ENCODE measurements at regions not wholly inside any gene's neighbourhood (a gene's known extent, or its start where the extent isn't known, plus 50 kb on each side); places are given as distances from the start of the nearest gene placed in this dataset.
"Not testable (repeated sequence)": the region's sequence is repeated elsewhere in the genome, so short reads cannot be mapped to it uniquely, and the experiment has no call there.

- no peaks in the 10 kb centered on the region for H3K9me2 ChIP-seq (ENCODE audit: insufficient read depth, low read length)
- H3K27me3 ChIP-seq (ENCODE audit: insufficient read depth, low read depth, low read length): no peaks in the 10 kb centered on the region
- no peaks in the 10 kb centered on the region for H3K36me3 ChIP-seq (ENCODE audit: insufficient read depth, low read length)
- H3K9me3 ChIP-seq (ENCODE audit: low read length): no peaks in the 10 kb centered on the region
- TF ChIP-seq EP300 (conservative IDR thresholded peaks at IDR 0.05; ENCODE audit: poor library complexity, severe bottlenecking): no peak
- no peak for TF ChIP-seq TAF1 (IDR thresholded peaks at IDR 0.05; ENCODE audit: low read depth)
- no peak for TF ChIP-seq CTCF (IDR thresholded peaks at IDR 0.05; ENCODE audit: poor library complexity, severe bottlenecking)
- TF ChIP-seq MXI1 (conservative IDR thresholded peaks at IDR 0.05; ENCODE audit: poor library complexity, severe bottlenecking): no peak
- H3K79me2 ChIP-seq (replicated peaks; ENCODE audit: insufficient read depth, low read length): no peaks in the 10 kb centered on the region
- no peaks in the 10 kb centered on the region for H4K20me1 ChIP-seq (ENCODE audit: insufficient read depth)
- no peak overlapping the region for H3K9ac ChIP-seq (ENCODE audit: low read length)
- H2AFZ ChIP-seq (ENCODE audit: low read depth, low read length): no peak overlapping the region
- H3K27ac ChIP-seq (ENCODE audit: low read length): no peak overlapping the region
- H3K4me3 ChIP-seq (ENCODE audit: low read length): no peak overlapping the region
- no peaks in the 10 kb centered on the region for H3F3A ChIP-seq (ENCODE audit: insufficient read depth, low read length, poor library complexity, severe bottlenecking)
- no peak overlapping the region for H3K4me2 ChIP-seq (ENCODE audit: low read length)
Observed at GRCh38 chr4:132344924-132345828, 803.9 kb upstream of the PCDH10 start.

DNA sequence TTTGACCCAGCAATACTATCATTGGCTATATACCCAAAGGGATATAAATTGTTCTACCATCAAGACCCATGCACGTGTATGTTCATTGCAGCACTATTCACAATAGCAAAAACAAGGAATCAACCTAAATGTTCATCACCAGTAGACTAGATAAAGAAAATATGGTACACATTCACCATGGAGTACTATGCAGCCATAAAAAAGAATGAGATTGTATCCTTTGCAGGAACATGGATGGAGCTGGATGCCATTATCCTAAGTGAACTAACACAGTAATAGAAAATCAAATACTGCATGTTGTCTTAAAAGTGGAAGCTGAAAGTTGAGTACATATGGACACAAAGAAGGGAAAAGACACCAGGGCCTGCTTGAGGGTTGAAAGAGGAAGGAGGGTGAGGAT lies 803.1 kb upstream of the PCDH10 start:
- Histone ChIP-seq H3K79me2 (replicated peaks; ENCODE audit: insufficient read depth, low read length) (no peaks in the 10 kb centered on the region), H3K4me2 (ENCODE audit: low read length) (no peak overlapping the region), H3K36me3 (ENCODE audit: insufficient read depth, low read length) (no peaks in the 10 kb centered on the region), H3K9me3 (ENCODE audit: low read length) (no peaks in the 10 kb centered on the region), H3K27ac (ENCODE audit: low read length) (no peak overlapping the region), H3F3A (ENCODE audit: insufficient read depth, low read length, poor library complexity, severe bottlenecking) (no peaks in the 10 kb centered on the region), H2AFZ (ENCODE audit: low read depth, low read length) (no peak overlapping the region), H3K9me2 (ENCODE audit: insufficient read depth, low read length) (no peaks in the 10 kb centered on the region), H3K9ac (ENCODE audit: low read length) (no peak overlapping the region), H4K20me1 (ENCODE audit: insufficient read depth) (no peaks in the 10 kb centered on the region), H3K4me3 (ENCODE audit: low read length) (no peak overlapping the region), H3K27me3 (ENCODE audit: insufficient read depth, low read depth, low read length) (no peaks in the 10 kb centered on the region)
- TF ChIP-seq CTCF (IDR thresholded peaks at IDR 0.05; ENCODE audit: poor library complexity, severe bottlenecking) (no peak), SMC3 (conservative IDR thresholded peaks at IDR 0.05; ENCODE audit: poor library complexity) (no peak), MXI1 (conservative IDR thresholded peaks at IDR 0.05; ENCODE audit: poor library complexity, severe bottlenecking) (no peak), EZH2 (IDR thresholded peaks at IDR 0.05; ENCODE audit: borderline replicate concordance, insufficient read depth, low read length, poor library complexity, severe bottlenecking) (no peak), EP300 (conservative IDR thresholded peaks at IDR 0.05; ENCODE audit: poor library complexity, severe bottlenecking) (no peak), TAF1 (IDR thresholded peaks at IDR 0.05; ENCODE audit: low read depth) (no peak), RAD21 (conservative IDR thresholded peaks at IDR 0.05) (no peak), POLR2AphosphoS5 (IDR thresholded peaks at IDR 0.05) (no peak)
- TF ChIP-seq, protein P1, sequence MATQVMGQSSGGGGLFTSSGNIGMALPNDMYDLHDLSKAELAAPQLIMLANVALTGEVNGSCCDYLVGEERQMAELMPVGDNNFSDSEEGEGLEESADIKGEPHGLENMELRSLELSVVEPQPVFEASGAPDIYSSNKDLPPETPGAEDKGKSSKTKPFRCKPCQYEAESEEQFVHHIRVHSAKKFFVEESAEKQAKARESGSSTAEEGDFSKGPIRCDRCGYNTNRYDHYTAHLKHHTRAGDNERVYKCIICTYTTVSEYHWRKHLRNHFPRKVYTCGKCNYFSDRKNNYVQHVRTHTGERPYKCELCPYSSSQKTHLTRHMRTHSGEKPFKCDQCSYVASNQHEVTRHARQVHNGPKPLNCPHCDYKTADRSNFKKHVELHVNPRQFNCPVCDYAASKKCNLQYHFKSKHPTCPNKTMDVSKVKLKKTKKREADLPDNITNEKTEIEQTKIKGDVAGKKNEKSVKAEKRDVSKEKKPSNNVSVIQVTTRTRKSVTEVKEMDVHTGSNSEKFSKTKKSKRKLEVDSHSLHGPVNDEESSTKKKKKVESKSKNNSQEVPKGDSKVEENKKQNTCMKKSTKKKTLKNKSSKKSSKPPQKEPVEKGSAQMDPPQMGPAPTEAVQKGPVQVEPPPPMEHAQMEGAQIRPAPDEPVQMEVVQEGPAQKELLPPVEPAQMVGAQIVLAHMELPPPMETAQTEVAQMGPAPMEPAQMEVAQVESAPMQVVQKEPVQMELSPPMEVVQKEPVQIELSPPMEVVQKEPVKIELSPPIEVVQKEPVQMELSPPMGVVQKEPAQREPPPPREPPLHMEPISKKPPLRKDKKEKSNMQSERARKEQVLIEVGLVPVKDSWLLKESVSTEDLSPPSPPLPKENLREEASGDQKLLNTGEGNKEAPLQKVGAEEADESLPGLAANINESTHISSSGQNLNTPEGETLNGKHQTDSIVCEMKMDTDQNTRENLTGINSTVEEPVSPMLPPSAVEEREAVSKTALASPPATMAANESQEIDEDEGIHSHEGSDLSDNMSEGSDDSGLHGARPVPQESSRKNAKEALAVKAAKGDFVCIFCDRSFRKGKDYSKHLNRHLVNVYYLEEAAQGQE (IDR thresholded peaks at IDR 0.05; ENCODE audit: borderline replicate concordance): no peak

DNA sequence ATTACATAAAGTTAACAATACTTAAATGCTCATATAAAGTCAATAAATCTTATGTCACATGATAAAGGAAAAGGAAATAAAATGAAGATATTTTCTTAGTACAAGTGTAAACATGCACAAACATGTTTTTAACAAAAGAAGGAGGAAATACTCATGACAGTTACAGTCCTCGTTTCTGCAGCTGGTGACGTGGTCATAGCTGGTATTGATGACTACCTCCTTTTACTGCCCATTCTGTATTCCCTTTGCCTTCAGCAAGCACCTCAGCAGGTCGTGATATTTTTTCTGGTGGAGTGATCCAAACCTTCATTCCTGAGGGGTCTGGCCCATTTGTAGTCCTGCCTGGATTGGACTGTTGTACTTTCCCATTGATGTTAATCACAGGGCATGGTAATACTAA lies 797.5 kb upstream of the PCDH10 start:
- not testable (repeated sequence) for H4K20me1 ChIP-seq (ENCODE audit: insufficient read depth); H3K27ac ChIP-seq (ENCODE audit: low read length); H3K9ac ChIP-seq (ENCODE audit: low read length); H3K9me3 ChIP-seq (ENCODE audit: low read length); H3F3A ChIP-seq (ENCODE audit: insufficient read depth, low read length, poor library complexity, severe bottlenecking); H3K4me2 ChIP-seq (ENCODE audit: low read length); H3K4me3 ChIP-seq (ENCODE audit: low read length); H3K79me2 ChIP-seq (replicated peaks; ENCODE audit: insufficient read depth, low read length); H3K27me3 ChIP-seq (ENCODE audit: insufficient read depth, low read depth, low read length); H3K9me2 ChIP-seq (ENCODE audit: insufficient read depth, low read length); H3K36me3 ChIP-seq (ENCODE audit: insufficient read depth, low read length); H2AFZ ChIP-seq (ENCODE audit: low read depth, low read length)
